Calu3 (cell line): ENCODE measurements at regions not wholly inside any gene's neighbourhood (a gene's known extent, or its start where the extent isn't known, plus 50 kb on each side); places are given as distances from the start of the nearest gene placed in this dataset.

Experiments
- BruUV-seq: library from RNA; stranded (reverse); fragments of 400-500 nt; replicated peaks from 2 replicates; lab custom pipeline; 2021; lab: Mats Ljungman, UMichigan
- CTCF ChIA-PET: fragments of 300-600 bp; sonication (Branson Sonifier 250); formaldehyde crosslinking; loops from one replicate; lab custom pipeline; 2022; ENCODE audit warnings: antibody characterized with exemption; lab: Charles Lee
- DNase-seq: peaks from one replicate; pipeline ENCODE4 v3.0.0; 2022
- H3K27ac Mint-ChIP-seq: one replicate; pipeline ENCODE4 v1.8.0; 2022; ENCODE audit warnings: mixed read lengths; ENCODE audit not compliant: unreplicated experiment
- H3K27me3 Mint-ChIP-seq: one replicate; pipeline ENCODE4 v1.8.0; 2022; ENCODE audit warnings: mixed read lengths; ENCODE audit not compliant: unreplicated experiment
- H3K36me3 Mint-ChIP-seq: one replicate; pipeline ENCODE4 v1.8.0; 2022; ENCODE audit warnings: mild to moderate bottlenecking, moderate library complexity, mixed read lengths; ENCODE audit not compliant: insufficient read depth, unreplicated experiment
- H3K4me1 Mint-ChIP-seq: one replicate; pipeline ENCODE4 v1.8.0; 2022; ENCODE audit warnings: mild to moderate bottlenecking, low read depth, mixed read lengths; ENCODE audit not compliant: unreplicated experiment
- H3K4me3 Mint-ChIP-seq: one replicate; pipeline ENCODE4 v1.8.0; 2022; ENCODE audit warnings: mild to moderate bottlenecking, low read depth, moderate library complexity, mixed read lengths; ENCODE audit not compliant: unreplicated experiment
- H3K9me3 Mint-ChIP-seq: one replicate; pipeline ENCODE4 v1.8.0; 2022; ENCODE audit warnings: low read depth, mixed read lengths; ENCODE audit not compliant: unreplicated experiment
- CTCF ChIP-seq: fragments of 200-600 bp; IDR thresholded peaks from one replicate; pipeline ENCODE4 v1.8.0; 2022; ENCODE audit warnings: antibody characterized with exemption; ENCODE audit not compliant: unreplicated experiment
- intact Hi-C: fragments of 100-400 bp; cut with micrococcal nuclease; formaldehyde crosslinking; loops from one replicate; pipeline ENCODE4 v1.10.0; 2022; ENCODE audit not compliant: unreplicated experiment

DNA sequence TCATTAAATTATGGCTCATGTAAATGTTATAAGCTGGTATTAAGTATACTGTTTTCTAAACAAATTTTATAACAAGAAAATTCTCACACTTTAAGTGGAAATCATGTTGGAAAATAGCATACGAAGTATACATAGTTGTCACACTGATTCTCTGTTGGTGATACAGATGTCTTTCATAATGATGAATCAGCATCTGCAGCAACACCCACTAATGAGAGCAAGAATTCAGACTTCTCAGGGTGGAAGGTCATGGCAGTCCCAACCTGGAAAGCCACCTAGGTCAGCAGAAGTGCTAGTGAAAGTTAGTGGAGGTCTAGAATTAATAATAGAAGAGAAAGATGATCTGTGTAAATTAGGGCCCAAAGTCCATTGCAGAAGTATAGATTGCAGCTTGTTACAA, 719.7 kb upstream of the MIR17HG start:
- CTCF ChIA-PET = no interaction called here
- no peaks in the 10 kb centered on the region for H3K27me3 Mint-ChIP-seq
- no peaks in the 10 kb centered on the region for H3K36me3 Mint-ChIP-seq
- no peak for TF ChIP-seq CTCF
- no peak overlapping the region for H3K4me3 Mint-ChIP-seq
- intact Hi-C loops = no loop called here
- DNase-seq = no peak
- H3K27ac Mint-ChIP-seq = no peak overlapping the region
- no peaks in the 10 kb centered on the region for H3K4me1 Mint-ChIP-seq
- no TSS peak for BruUV-seq
- H3K9me3 Mint-ChIP-seq = no peaks in the 10 kb centered on the region

DNA sequence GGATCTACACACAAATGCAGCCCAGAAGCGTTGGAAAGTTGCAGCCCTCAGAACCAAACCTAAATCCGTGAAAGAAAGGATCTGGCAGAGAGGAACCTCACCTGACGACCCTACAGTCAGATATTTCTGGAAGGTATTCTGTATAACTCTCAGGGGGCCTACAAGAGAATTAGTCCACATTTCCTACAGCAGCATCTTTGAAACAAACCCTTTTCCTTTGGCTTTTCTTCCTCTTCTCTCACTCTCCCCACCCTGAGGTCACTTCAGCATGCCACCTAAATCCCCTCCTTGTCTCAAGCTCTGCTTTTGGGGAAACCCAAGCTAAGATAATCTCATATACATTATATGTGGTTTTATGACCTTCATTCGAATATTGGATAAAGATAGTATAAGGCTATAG, 719.0 kb upstream of the MIR17HG start:
- BruUV-seq = no TSS peak
- Mint-ChIP-seq H3K27me3 (no peaks in the 10 kb centered on the region), H3K4me3 (no peak overlapping the region), H3K4me1 (no peaks in the 10 kb centered on the region), H3K27ac (no peak overlapping the region), H3K36me3 (no peaks in the 10 kb centered on the region), H3K9me3 (no peaks in the 10 kb centered on the region)
- CTCF ChIA-PET = no interaction called here
- TF ChIP-seq CTCF = no peak
- intact Hi-C loops = no loop called here
- DNase-seq = no peak

DNA sequence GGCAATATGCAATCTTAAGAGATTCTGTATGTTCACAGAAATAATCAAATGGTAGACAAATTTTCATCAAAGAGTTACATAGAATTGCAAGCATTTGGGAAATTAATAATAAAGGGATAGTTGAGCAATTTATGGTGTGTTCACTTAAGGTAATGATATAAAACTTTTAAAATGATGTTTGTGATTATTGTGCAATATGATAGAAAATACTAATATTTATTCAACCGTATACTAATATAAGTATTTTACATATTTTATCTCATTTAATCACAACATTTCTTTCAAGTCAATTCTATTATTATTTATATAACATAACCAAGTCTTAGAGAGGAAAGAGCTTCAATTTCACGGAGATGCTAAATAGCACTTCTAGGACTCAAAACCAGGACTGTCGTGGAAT, 716.8 kb upstream of the MIR17HG start:
- no peaks in the 10 kb centered on the region for H3K9me3 Mint-ChIP-seq
- no peak overlapping the region for H3K27ac Mint-ChIP-seq
- intact Hi-C loops = no loop called here

GRCh38 chr13:90632184-90632583, 715.3 kb upstream of the MIR17HG start:
- DNase-seq = no peak
- no TSS peak for BruUV-seq
- CTCF ChIA-PET = no interaction called here
- Mint-ChIP-seq H3K4me1 (no peaks in the 10 kb centered on the region), H3K9me3 (no peaks in the 10 kb centered on the region), H3K27ac (no peak overlapping the region), H3K27me3 (no peaks in the 10 kb centered on the region), H3K4me3 (no peak overlapping the region), H3K36me3 (no peaks in the 10 kb centered on the region)
- TF ChIP-seq CTCF = no peak
- intact Hi-C loops = no loop called here

More for the DNA sequence above, 716.8 kb upstream of the MIR17HG start:
- Mint-ChIP-seq H3K4me1 (no peaks in the 10 kb centered on the region), H3K36me3 (no peaks in the 10 kb centered on the region), H3K4me3 (no peak overlapping the region), H3K27me3 (no peaks in the 10 kb centered on the region)
- no peak for DNase-seq
- CTCF ChIA-PET = no interaction called here
- no peak for TF ChIP-seq CTCF
- BruUV-seq = no TSS peak

DNA sequence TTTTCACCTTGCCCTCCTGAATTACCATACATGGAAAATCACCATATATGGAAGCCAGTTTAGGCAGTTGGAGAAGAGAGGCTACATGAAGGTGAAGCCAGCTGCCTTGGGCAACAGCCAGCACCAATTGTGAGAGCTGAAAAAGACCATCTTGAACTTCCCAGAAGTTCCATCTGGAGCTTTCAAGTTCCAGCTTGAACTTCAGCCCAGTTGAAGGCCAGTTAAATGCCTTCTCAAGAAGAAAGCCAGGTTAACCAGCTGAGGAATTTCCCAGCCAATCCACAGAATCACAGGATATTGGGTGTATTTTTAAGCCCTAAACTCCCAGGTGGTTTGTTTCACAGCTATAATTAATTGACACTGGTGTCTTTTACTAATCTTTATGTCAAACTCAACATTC, 713.6 kb upstream of the MIR17HG start:
- Mint-ChIP-seq H3K4me3 (no peak overlapping the region), H3K27ac (no peak overlapping the region), H3K9me3 (no peaks in the 10 kb centered on the region), H3K36me3 (no peaks in the 10 kb centered on the region), H3K4me1 (no peaks in the 10 kb centered on the region), H3K27me3 (no peaks in the 10 kb centered on the region)
- no peak for DNase-seq
- BruUV-seq = no TSS peak
- intact Hi-C loops = no loop called here
- CTCF ChIA-PET = no interaction called here
- no peak for TF ChIP-seq CTCF
